Neural progenitor cell (in vitro differentiated cells): ENCODE measurements at regions not wholly inside any gene's neighbourhood (a gene's known extent, or its start where the extent isn't known, plus 50 kb on each side); places are given as distances from the start of the nearest gene placed in this dataset.

ENCODE experiments used
- EZH2phosphoT487 ChIP-seq: fragments of 200-600 bp; sonication (generic); IDR thresholded peaks from 2 replicates; pipeline ENCODE4 v1.6.1; 2017; ENCODE audit warnings: antibody characterized with exemption
- TF ChIP-seq, protein P1 (sequence below): fragments of 200-600 bp; sonication (generic); IDR thresholded peaks from 2 replicates; pipeline ENCODE4 v1.5.1; 2017; ENCODE audit warnings: antibody characterized with exemption, mild to moderate bottlenecking

DNA sequence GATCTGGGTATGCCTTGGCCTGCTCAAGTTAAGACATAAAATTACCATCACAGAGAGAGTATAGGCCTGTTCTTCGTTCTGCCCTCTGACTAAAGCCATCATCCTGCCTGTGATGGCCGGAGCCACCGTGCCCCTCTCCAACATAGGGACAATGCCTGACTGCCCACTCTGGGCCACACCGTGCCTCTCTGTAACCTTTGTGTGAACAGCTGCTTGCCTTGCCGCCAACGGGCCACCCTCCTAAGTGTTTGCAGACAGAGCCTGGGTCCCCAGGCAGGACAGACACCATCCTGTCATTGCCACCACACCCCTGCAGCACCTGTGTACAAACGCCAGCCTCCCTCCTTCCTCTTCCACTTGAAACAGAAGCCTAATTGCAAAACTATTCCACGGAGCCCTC, 298.7 kb upstream of the TENM3 start:
- TF ChIP-seq, protein P1, sequence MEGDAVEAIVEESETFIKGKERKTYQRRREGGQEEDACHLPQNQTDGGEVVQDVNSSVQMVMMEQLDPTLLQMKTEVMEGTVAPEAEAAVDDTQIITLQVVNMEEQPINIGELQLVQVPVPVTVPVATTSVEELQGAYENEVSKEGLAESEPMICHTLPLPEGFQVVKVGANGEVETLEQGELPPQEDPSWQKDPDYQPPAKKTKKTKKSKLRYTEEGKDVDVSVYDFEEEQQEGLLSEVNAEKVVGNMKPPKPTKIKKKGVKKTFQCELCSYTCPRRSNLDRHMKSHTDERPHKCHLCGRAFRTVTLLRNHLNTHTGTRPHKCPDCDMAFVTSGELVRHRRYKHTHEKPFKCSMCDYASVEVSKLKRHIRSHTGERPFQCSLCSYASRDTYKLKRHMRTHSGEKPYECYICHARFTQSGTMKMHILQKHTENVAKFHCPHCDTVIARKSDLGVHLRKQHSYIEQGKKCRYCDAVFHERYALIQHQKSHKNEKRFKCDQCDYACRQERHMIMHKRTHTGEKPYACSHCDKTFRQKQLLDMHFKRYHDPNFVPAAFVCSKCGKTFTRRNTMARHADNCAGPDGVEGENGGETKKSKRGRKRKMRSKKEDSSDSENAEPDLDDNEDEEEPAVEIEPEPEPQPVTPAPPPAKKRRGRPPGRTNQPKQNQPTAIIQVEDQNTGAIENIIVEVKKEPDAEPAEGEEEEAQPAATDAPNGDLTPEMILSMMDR, result no peak
- no peak for TF ChIP-seq EZH2phosphoT487
